HG03060 (cell line): ENCODE measurements at regions not wholly inside any gene's neighbourhood (a gene's known extent, or its start where the extent isn't known, plus 50 kb on each side); places are given as distances from the start of the nearest gene placed in this dataset.

ENCODE experiments used
- ATAC-seq: cut with Tn5 transposase; IDR thresholded peaks from one replicate; pipeline ENCODE4 v1.9.1; 2021; ENCODE audit warnings: low read depth, moderate number of reproducible peaks; ENCODE audit not compliant: unreplicated experiment

- ATAC-seq = no peak
These were observed 61.2 kb downstream of the MAGED1 start for GRCh38 chrX:51954592-51954991.

GRCh38 chrX:51955200-51955599 is 61.8 kb downstream of the MAGED1 start:
- ATAC-seq = peak; percentile 97

GRCh38 chrX:51956441-51956840 is 63.0 kb downstream of the MAGED1 start:
- ATAC-seq = no peak

GRCh38 chrX:51975360-51975759 is 81.9 kb downstream of the MAGED1 start:
- no peak for ATAC-seq

- no peak for ATAC-seq
These were observed 82.4 kb downstream of the MAGED1 start for GRCh38 chrX:51975811-51976210.

GRCh38 chrX:51976503-51976902 is 83.1 kb downstream of the MAGED1 start:
- ATAC-seq = no peak
